Endothelial cell of umbilical vein (primary cell): ENCODE measurements at regions not wholly inside any gene's neighbourhood (a gene's known extent, or its start where the extent isn't known, plus 50 kb on each side); places are given as distances from the start of the nearest gene placed in this dataset.

Experiments used
- BruUV-seq: library from RNA; stranded (reverse); fragments of 400-500 nt; replicated peaks from 2 replicates; lab custom pipeline; 2021; lab: Mats Ljungman, UMichigan
- CTCF ChIA-PET: fragments of 300-600, 350-600 bp; sonication (Branson Sonifier 250); formaldehyde crosslinking; loops from one replicate; lab custom pipeline; 2021; ENCODE audit warnings: antibody characterized with exemption, inconsistent platforms; lab: Charles Lee
- POLR2A ChIA-PET: fragments of 300-600, 350-600 bp; sonication (Branson Sonifier 250); formaldehyde crosslinking; loops from one replicate; lab custom pipeline; 2021; ENCODE audit warnings: antibody characterized with exemption, inconsistent platforms; lab: Charles Lee
- DNase-seq: peaks from one replicate; pipeline ENCODE4 v3.0.0-alpha.2; 2011; ENCODE audit warnings: low read depth, low spot score
- FAIRE-seq: peaks from 2 replicates; lab custom pipeline; 2011; peaks lifted over from hg19 to GRCh38; lab: Jason Lieb, UNC
- H2AFZ ChIP-seq: 2 replicates; pipeline ENCODE4 v1.6.0; 2012; ENCODE audit warnings: low read depth, low read length, control low read depth, inconsistent platforms
- H3K27ac ChIP-seq: 2 replicates; pipeline ENCODE4 v1.5.1; 2011; ENCODE audit warnings: low read depth, mild to moderate bottlenecking, control low read depth, low read length, moderate library complexity; ENCODE audit not compliant: insufficient read depth
- H3K27me3 ChIP-seq, 2 experiments: 2 replicates each; pipeline versions ENCODE4 v1.6.0 to v1.6.1; 2011; ENCODE audit warnings: low read length in 2 of 2, mixed read lengths in 1 of 2; ENCODE audit not compliant: control insufficient read depth in 2 of 2, insufficient read depth in 2 of 2
- H3K36me3 ChIP-seq, 2 experiments: 2 replicates in 1 of 2; 3 replicates in 1 of 2; pipeline ENCODE4 v1.5.1; 2011; ENCODE audit warnings: low read length in 2 of 2, mild to moderate bottlenecking in 1 of 2, moderate library complexity in 1 of 2; ENCODE audit not compliant: control insufficient read depth in 2 of 2, insufficient read depth in 2 of 2; ENCODE audit errors: extremely low read depth in 1 of 2
- H3K4me1 ChIP-seq: 3 replicates; pipeline ENCODE4 v1.5.1; 2011; ENCODE audit warnings: mild to moderate bottlenecking, low read length; ENCODE audit not compliant: control insufficient read depth, insufficient read depth; ENCODE audit errors: extremely low read depth
- H3K4me2 ChIP-seq: 2 replicates; pipeline ENCODE4 v1.6.1; 2011; ENCODE audit warnings: low read length, control low read depth, mixed read lengths; ENCODE audit not compliant: insufficient read depth
- H3K4me3 ChIP-seq, 3 experiments: fragments of 200-600 bp in 1 of 3; sonication (generic), shearing (Covaris generic) in 1 of 3; replicated peaks in 1 of 3; 2 replicates each; pipeline ENCODE4 v1.5.1; 2011 to 2016; ENCODE audit warnings: control low read depth in 3 of 3, low read length in 3 of 3, mild to moderate bottlenecking in 2 of 3, inconsistent platforms in 1 of 3, low read depth in 1 of 3, moderate library complexity in 1 of 3; ENCODE audit not compliant: insufficient read depth in 1 of 3
- H3K79me2 ChIP-seq: 2 replicates; pipeline ENCODE4 v1.6.0; 2012; ENCODE audit warnings: low read length, inconsistent platforms; ENCODE audit not compliant: control insufficient read depth, insufficient read depth
- H3K9ac ChIP-seq: replicated peaks from 2 replicates; pipeline ENCODE3; 2011; ENCODE audit warnings: low read length, control low read depth; ENCODE audit not compliant: insufficient read depth; ENCODE audit errors: extremely low read depth
- H3K9me1 ChIP-seq: replicated peaks from 3 replicates; pipeline ENCODE4 v1.6.0; 2011; ENCODE audit warnings: mild to moderate bottlenecking, low read length; ENCODE audit not compliant: control insufficient read depth, insufficient read depth; ENCODE audit errors: extremely low read depth
- H3K9me3 ChIP-seq: replicated peaks from 2 replicates; pipeline ENCODE4 v1.5.1; 2012; ENCODE audit warnings: low read length, inconsistent platforms; ENCODE audit not compliant: control insufficient read depth, insufficient read depth
- H4K20me1 ChIP-seq: replicated peaks from 2 replicates; pipeline ENCODE3; 2011; ENCODE audit warnings: mild to moderate bottlenecking, low read length; ENCODE audit not compliant: control insufficient read depth, insufficient read depth; ENCODE audit errors: extremely low read depth
- CTCF ChIP-seq, 2 donors: IDR thresholded peaks; 1 replicate in 1 of 2; 2 replicates in 1 of 2; pipeline ENCODE4 v1.5.1; 2011; ENCODE audit warnings: low read length in 2 of 2, mild to moderate bottlenecking in 2 of 2, moderate library complexity in 2 of 2, control low read depth in 1 of 2, inconsistent platforms in 1 of 2, low read depth in 1 of 2; ENCODE audit not compliant: insufficient read depth in 1 of 2; ENCODE audit errors: extremely low read depth in 1 of 2
- EZH2 ChIP-seq: IDR thresholded peaks from 2 replicates; pipeline ENCODE4 v1.6.1; 2012; ENCODE audit warnings: borderline replicate concordance, low read depth, mild to moderate bottlenecking, moderate library complexity, low read length, inconsistent platforms; ENCODE audit not compliant: severe bottlenecking
- FOS ChIP-seq: IDR thresholded peaks from 2 replicates; pipeline ENCODE4 v1.6.1; 2011; ENCODE audit warnings: mild to moderate bottlenecking, low read length, moderate library complexity, borderline replicate concordance; ENCODE audit not compliant: insufficient read depth
- GATA2 ChIP-seq: IDR thresholded peaks from 2 replicates; pipeline ENCODE4 v1.7.0; 2011; ENCODE audit warnings: low read depth, mild to moderate bottlenecking, moderate library complexity, mixed read lengths, low read length; ENCODE audit not compliant: insufficient read length, insufficient read depth
- JUN ChIP-seq: IDR thresholded peaks from 2 replicates; pipeline ENCODE4 v1.6.1; 2011; ENCODE audit warnings: borderline replicate concordance, low read depth; ENCODE audit not compliant: insufficient read length, insufficient read depth
- MAX ChIP-seq: IDR thresholded peaks from 2 replicates; pipeline ENCODE4 v1.6.1; 2011; ENCODE audit not compliant: insufficient read depth, insufficient read length
- MYC ChIP-seq: IDR thresholded peaks from one replicate; pipeline ENCODE4 v1.6.1; 2011; ENCODE audit warnings: mild to moderate bottlenecking, low read depth, low read length
- POLR2A ChIP-seq: IDR thresholded peaks from 2 replicates; pipeline ENCODE4 v1.6.1; 2012; ENCODE audit warnings: low read depth, mild to moderate bottlenecking, control low read depth, low read length
- POLR2AphosphoS5 ChIP-seq: IDR thresholded peaks from 2 replicates; pipeline ENCODE4 v1.6.1; 2012; ENCODE audit warnings: low read depth, mild to moderate bottlenecking, control low read depth, low read length, moderate library complexity; ENCODE audit not compliant: insufficient read depth
- dilution Hi-C: fragments of 300-500 bp; cut with MboI; formaldehyde crosslinking; loops from one replicate; pipeline ENCODE4 v1.15.0; 2019; ENCODE audit warnings: low sequenced_read_pairs; ENCODE audit not compliant: extremely low pct_ligation_motif_present
- intact Hi-C: fragments of 100-400 bp; cut with micrococcal nuclease; formaldehyde crosslinking; loops from one replicate; pipeline ENCODE4 v1.10.0; 2022

DNA sequence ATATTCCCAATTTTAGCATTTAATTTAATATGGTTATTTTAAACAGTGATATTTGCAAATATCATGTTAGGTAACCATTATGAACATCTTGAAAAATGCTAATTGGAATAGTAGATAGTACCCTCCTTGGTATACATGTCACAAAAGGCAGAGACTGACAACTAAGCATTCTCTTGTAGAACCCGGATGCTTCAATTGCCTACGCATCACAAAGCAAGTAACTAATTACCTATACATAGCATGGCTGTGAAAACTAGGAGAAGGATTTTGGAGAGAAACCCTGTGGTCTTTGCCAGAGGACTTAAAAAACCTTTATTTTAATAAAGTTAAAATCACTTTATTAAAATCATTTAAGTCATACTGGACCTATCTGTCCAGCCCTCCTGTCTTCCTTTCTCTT is 764.1 kb upstream of the TENM3 start:
- H3K9ac ChIP-seq, result no peak overlapping the region
- H3K4me3 ChIP-seq, result no peak overlapping the region
- H3K9me1 ChIP-seq, result no peaks in the 10 kb centered on the region
- no TSS peak for BruUV-seq
- POLR2A ChIA-PET, result no interaction called here
- H3K79me2 ChIP-seq, result no peaks in the 10 kb centered on the region
- H2AFZ ChIP-seq, result no peak overlapping the region
- H3K4me2 ChIP-seq, result no peak overlapping the region
- no peaks in the 10 kb centered on the region for H3K36me3 ChIP-seq
- peaks cover 2% of the 10 kb centered on the region for H3K9me3 ChIP-seq
- intact Hi-C loops (no loop called here), dilution Hi-C loops (no loop called here)
- H3K27me3 ChIP-seq, result no peaks in the 10 kb centered on the region
- no peak for FAIRE-seq
- no peak for DNase-seq
- TF ChIP-seq POLR2A (no peak), CTCF (IDR thresholded peaks at IDR 0.05; ENCODE audit: extremely low read depth in 1 of 2, insufficient read depth in 1 of 2, low read depth in 1 of 2, low read length in 2 of 2) (no peak), MAX (no peak), FOS (no peak), GATA2 (no peak), EZH2 (no peak), JUN (no peak), MYC (no peak), POLR2AphosphoS5 (no peak)
- CTCF ChIA-PET, result no interaction called here
- H3K27ac ChIP-seq, result no peak overlapping the region
- H3K4me1 ChIP-seq, result no peaks in the 10 kb centered on the region
- no peaks in the 10 kb centered on the region for H4K20me1 ChIP-seq
